ENCODE measurements at regions not wholly inside any gene's neighbourhood (a gene's known extent, or its start where the extent isn't known, plus 50 kb on each side); places are given as distances from the start of the nearest gene placed in this dataset.

DNA sequence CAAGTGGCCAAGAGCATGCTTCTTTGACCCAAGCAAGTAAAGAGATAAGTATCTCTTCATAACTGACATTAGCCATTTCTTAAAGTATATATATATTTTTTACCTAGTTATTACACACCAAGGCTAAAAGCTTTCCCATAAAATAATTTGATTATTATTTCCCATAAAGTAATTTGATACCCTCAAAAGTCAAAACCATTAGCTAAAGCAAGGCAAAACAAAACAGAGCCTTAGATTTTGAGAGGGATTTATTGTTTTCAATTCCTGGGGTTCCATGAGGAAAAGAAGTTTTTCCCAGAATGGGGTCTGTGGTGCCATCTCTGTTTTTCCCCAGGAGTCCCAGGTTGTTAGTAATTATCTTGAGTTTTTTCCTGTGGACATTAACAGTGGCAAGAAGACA is 125.5 kb upstream of the NUDT4 start:
- Histone ChIP-seq H3K27me3 (ENCODE audit: control insufficient read depth, insufficient read depth, low read length) (no peaks in the 10 kb centered on the region), H3K4me3 (ENCODE audit: low read length) (no peak overlapping the region), H3K4me1 (ENCODE audit: control insufficient read depth, insufficient read depth, low read length) (peaks cover 12% of the 10 kb centered on the region), H3K36me3 (ENCODE audit: insufficient read depth, low read length) (no peaks in the 10 kb centered on the region), H3K9ac (ENCODE audit: low read depth, low read length) (no peak overlapping the region), H3K9me3 (replicated peaks; ENCODE audit: low read length) (no peaks in the 10 kb centered on the region), H3K4me2 (ENCODE audit: low read length) (no peak overlapping the region)

DNA sequence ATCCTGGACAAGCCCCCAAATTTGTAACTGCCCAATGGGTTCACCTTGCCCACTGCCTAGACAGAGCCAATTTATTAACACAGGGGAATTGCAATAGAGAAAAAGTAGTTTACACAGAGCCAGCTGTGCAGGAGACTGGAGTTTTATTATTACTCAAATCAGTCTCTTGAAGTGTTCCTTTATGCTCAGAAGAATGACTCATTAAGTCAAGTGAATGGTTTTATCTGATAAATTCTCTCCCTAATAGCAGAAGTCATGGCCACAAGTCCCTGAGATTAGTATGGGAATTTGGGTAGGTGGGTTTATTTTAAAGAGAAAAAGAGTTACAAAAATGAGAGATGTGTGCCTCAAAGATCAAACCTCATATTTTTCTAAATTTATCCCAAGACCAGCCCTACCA is 122.8 kb upstream of the NUDT4 start:
- Histone ChIP-seq H3K4me1 (ENCODE audit: control insufficient read depth, insufficient read depth, low read length) (peaks cover 7% of the 10 kb centered on the region), H3K4me3 (ENCODE audit: low read length) (no peak overlapping the region), H3K9me3 (replicated peaks; ENCODE audit: low read length) (no peaks in the 10 kb centered on the region), H3K27me3 (ENCODE audit: control insufficient read depth, insufficient read depth, low read length) (no peaks in the 10 kb centered on the region), H3K36me3 (ENCODE audit: insufficient read depth, low read length) (no peaks in the 10 kb centered on the region), H3K4me2 (ENCODE audit: low read length) (no peak overlapping the region), H3K9ac (ENCODE audit: low read depth, low read length) (no peak overlapping the region)

DNA sequence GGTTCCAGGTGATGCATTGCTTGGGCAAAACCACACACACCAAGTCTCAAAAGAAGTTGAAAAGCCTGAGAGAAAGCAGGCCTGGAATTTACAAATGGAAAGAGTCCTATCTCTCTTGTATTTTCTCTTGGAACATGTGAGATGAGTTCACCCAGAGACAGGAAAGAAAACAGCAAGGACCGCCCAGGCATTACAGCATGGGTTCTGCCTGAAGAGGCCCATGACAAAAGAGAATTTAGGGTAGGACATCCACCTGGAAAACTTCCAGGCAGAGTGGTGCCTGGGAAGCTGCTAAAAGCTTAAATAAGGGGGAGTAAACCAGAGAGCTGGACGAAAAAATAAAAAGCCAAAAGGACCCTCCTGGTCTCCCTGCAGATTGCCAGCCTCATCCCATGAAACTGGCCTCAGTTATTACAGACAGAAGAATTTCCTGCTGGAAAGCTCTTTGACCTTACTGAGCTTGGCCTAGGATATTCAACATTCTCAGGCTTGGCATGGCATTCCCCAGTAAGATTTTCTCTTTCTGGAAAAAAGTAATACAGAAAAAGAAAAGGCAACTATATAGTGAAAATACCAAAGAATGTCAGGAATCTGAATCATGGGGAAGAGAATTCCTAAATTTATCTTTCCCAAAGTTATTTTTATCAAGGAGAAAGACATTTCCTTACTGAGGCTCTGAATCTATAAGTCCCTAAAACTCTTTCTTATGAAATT is 121.3 kb upstream of the NUDT4 start:
- no peaks in the 10 kb centered on the region for H3K9me3 ChIP-seq (replicated peaks; ENCODE audit: low read length)

DNA sequence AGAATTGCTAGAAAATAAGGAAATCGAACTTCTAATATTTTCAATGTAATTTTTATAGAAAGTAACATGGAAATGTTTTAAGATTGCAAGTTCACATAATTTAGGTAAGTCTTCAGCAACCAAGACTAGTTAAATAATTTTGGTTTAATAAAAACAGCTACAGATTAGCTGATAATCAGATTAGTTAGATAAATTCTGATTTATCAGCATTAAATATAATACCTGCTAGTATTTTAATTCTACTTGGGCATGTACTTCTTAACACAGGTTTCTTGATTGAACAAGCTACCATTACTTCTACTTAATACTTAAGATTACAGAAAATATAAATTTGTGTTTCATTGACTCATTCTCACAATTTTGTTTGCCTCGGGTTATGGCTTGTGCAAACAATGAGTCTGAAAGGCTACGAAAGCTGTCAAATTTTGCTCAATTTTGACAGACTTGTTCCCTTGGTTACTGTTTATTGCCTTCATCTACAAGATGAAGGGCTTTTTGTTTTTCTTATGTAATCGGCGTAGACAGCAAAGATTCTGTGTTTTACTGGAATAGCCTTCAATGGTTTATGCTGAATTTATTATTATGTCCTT is 116.1 kb upstream of the NUDT4 start:
- Histone ChIP-seq H3K9me3 (replicated peaks; ENCODE audit: low read length) (no peaks in the 10 kb centered on the region), H3K4me2 (ENCODE audit: low read length) (no peak overlapping the region), H3K36me3 (ENCODE audit: insufficient read depth, low read length) (no peaks in the 10 kb centered on the region), H3K4me3 (ENCODE audit: low read length) (no peak overlapping the region), H3K27me3 (ENCODE audit: control insufficient read depth, insufficient read depth, low read length) (no peaks in the 10 kb centered on the region), H3K4me1 (ENCODE audit: control insufficient read depth, insufficient read depth, low read length) (no peaks in the 10 kb centered on the region), H3K9ac (ENCODE audit: low read depth, low read length) (no peak overlapping the region)

More for the DNA sequence above, 121.3 kb upstream of the NUDT4 start:
- Histone ChIP-seq H3K36me3 (ENCODE audit: insufficient read depth, low read length) (no peaks in the 10 kb centered on the region), H3K9ac (ENCODE audit: low read depth, low read length) (no peak overlapping the region), H3K27me3 (ENCODE audit: control insufficient read depth, insufficient read depth, low read length) (no peaks in the 10 kb centered on the region), H3K4me3 (ENCODE audit: low read length) (no peak overlapping the region), H3K4me2 (ENCODE audit: low read length) (no peak overlapping the region), H3K4me1 (ENCODE audit: control insufficient read depth, insufficient read depth, low read length) (peaks cover 7% of the 10 kb centered on the region)

DNA sequence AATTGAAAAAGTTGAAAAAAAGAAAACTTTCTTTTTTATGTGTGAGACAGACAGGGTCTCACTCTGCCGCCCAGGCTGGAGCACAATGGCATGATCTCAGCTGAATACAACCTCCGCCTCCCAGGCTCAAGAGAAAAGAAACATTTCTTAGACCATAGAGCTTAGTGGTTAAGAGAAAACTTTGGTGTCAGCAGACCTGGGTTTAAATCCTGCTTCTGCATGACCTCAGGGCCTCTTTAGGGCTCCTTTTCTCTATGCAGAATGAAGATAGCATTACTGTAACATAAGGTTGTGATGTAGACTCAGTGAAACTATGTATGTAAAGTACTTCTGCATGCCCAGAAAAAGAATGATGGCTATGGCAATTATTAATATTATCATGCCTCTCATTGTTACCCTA is 104.7 kb upstream of the NUDT4 start:
- no peaks in the 10 kb centered on the region for H3K27me3 ChIP-seq (ENCODE audit: control insufficient read depth, insufficient read depth, low read length)
- no peak overlapping the region for H3K4me2 ChIP-seq (ENCODE audit: low read length)
- H3K9me3 ChIP-seq (replicated peaks; ENCODE audit: low read length): no peaks in the 10 kb centered on the region
- no peaks in the 10 kb centered on the region for H3K36me3 ChIP-seq (ENCODE audit: insufficient read depth, low read length)
- H3K4me1 ChIP-seq (ENCODE audit: control insufficient read depth, insufficient read depth, low read length): peaks cover 8% of the 10 kb centered on the region
- H3K4me3 ChIP-seq (ENCODE audit: low read length): no peak overlapping the region
- H3K9ac ChIP-seq (ENCODE audit: low read depth, low read length): no peak overlapping the region

DNA sequence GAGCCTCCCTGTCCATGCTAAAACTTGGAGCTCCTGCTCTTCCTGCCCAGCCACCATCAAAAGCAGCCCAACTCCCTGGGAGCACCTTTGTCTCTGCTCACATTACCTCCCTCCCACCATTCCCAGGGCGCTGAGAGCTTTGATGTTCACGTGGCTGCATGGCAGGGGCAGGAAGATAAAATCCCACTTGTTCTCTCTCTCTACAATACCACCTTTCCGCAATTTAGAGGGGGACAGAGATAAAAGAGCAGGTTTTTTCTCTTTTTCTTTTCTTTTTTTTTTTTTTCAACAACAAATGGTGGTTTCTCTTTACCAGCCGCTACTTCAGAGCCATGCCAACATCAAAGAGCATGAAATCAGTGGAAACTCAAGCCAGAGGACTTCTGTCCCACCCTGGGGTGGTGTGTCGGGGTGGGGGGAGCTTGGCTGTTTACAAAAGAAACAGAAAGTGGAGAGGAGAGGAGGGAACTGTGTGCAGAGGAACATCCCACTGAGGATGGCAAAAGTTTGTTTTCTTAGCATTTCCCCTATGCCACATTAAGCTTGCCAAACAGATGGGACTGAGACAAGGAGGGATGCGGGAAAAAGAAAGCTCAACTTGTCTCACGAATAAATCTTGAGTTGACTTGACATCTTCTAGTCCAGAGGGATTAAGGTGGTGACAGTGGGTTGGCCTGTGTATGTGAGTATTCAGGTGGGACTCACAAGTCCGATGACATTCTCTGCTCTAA is 103.7 kb upstream of the NUDT4 start:
- Histone ChIP-seq H3K36me3 (ENCODE audit: insufficient read depth, low read length) (no peaks in the 10 kb centered on the region), H3K9me3 (replicated peaks; ENCODE audit: low read length) (no peaks in the 10 kb centered on the region), H3K4me3 (ENCODE audit: low read length) (no peak overlapping the region), H3K4me1 (ENCODE audit: control insufficient read depth, insufficient read depth, low read length) (peaks cover 8% of the 10 kb centered on the region), H3K27me3 (ENCODE audit: control insufficient read depth, insufficient read depth, low read length) (no peaks in the 10 kb centered on the region), H3K4me2 (ENCODE audit: low read length) (peak overlapping the region; percentile 36), H3K9ac (ENCODE audit: low read depth, low read length) (no peak overlapping the region)

DNA sequence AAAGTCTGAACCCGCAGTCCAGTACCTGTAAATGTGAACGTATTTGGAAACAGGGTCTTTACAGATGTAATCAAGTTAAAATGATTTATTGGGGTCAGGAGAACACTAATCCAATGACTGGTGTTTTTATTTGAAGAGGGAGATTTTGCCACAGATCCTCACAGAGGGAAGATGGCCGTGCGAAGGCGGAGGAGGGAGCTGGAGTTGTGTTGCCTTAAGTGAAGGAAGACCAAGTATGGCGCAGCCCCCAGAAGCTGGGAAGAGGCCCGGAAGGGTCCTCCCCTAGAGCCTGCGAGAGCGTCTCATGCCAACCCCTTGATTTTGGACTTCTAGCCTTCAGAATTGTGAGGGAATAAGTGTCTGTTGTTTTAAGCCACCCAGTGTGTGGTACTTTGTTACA is 102.8 kb upstream of the NUDT4 start:
- Histone ChIP-seq H3K4me2 (ENCODE audit: low read length) (no peak overlapping the region), H3K36me3 (ENCODE audit: insufficient read depth, low read length) (no peaks in the 10 kb centered on the region), H3K27me3 (ENCODE audit: control insufficient read depth, insufficient read depth, low read length) (no peaks in the 10 kb centered on the region), H3K4me1 (ENCODE audit: control insufficient read depth, insufficient read depth, low read length) (peaks cover 8% of the 10 kb centered on the region), H3K4me3 (ENCODE audit: low read length) (no peak overlapping the region), H3K9me3 (replicated peaks; ENCODE audit: low read length) (no peaks in the 10 kb centered on the region), H3K9ac (ENCODE audit: low read depth, low read length) (no peak overlapping the region)

DNA sequence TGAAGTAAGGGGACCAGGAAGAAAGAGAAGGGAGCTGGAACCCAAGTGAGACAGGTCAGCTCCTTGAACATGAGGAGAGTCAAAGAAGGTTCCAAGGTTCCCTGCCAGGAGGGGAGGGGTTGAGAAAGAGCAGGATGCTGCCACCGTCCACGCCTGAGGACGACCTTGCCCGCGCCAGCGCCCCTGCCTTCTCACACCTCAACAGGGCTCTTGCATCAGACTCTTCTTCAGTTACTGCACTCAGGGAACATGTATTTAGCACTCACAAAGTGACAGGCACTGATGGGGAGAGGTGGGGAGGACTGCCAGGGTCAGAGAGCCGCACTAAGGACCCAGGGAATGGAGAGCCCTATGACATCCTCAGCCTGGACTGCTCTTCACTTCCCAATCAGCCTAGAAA is 102.1 kb upstream of the NUDT4 start:
- H3K4me2 ChIP-seq (ENCODE audit: low read length): no peak overlapping the region
- no peak overlapping the region for H3K9ac ChIP-seq (ENCODE audit: low read depth, low read length)

DNA sequence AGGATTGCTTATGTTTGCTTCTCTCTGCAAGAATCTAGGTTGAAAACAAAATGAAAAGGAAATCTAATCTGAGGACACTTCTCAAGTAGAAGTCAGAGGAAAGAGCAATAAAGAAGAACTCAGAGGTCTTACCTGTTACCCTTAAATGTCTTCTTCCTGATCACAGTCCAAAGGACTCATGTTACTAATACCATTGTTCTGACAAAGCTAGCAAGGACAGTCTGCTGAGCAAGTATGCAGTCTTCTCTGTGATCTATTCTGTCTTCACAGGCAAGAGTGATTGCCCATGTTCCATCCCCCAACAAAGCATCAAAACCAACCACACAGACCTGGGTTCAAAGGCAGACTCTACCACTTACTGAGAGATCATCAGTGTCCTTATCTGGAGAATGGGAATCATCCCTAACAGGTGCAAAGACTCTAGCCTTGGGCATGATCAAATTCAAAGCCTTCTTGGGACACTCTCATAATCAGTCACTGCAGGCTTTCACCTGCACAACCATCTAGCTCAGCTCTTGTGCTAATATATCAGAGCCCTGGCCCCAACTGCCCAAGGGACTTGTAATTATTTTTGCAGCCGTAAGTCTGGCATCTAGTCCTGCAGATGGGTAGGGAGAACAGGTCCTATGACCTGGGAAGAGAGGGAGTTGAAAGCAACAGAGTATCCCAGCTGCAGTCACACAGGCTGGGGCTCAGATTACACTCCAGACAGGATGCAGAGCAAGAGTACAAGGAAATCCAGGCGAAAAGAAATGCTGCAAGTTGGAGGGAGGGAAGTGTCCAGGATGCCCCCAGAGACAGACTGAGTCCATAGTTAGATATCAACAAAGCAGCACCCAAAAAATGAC is 97.9 kb upstream of the NUDT4 start:
- no peaks in the 10 kb centered on the region for H3K9me3 ChIP-seq (replicated peaks; ENCODE audit: low read length)
- no peaks in the 10 kb centered on the region for H3K27me3 ChIP-seq (ENCODE audit: control insufficient read depth, insufficient read depth, low read length)
- no peaks in the 10 kb centered on the region for H3K36me3 ChIP-seq (ENCODE audit: insufficient read depth, low read length)
- H3K9ac ChIP-seq (ENCODE audit: low read depth, low read length): no peak overlapping the region
- no peaks in the 10 kb centered on the region for H3K4me1 ChIP-seq (ENCODE audit: control insufficient read depth, insufficient read depth, low read length)
- H3K4me2 ChIP-seq (ENCODE audit: low read length): no peak overlapping the region
- H3K4me3 ChIP-seq (ENCODE audit: low read length): no peak overlapping the region

More for the DNA sequence above, 102.1 kb upstream of the NUDT4 start:
- Histone ChIP-seq H3K27me3 (ENCODE audit: control insufficient read depth, insufficient read depth, low read length) (no peaks in the 10 kb centered on the region), H3K9me3 (replicated peaks; ENCODE audit: low read length) (no peaks in the 10 kb centered on the region), H3K36me3 (ENCODE audit: insufficient read depth, low read length) (no peaks in the 10 kb centered on the region), H3K4me1 (ENCODE audit: control insufficient read depth, insufficient read depth, low read length) (peaks cover 8% of the 10 kb centered on the region), H3K4me3 (ENCODE audit: low read length) (no peak overlapping the region)

DNA sequence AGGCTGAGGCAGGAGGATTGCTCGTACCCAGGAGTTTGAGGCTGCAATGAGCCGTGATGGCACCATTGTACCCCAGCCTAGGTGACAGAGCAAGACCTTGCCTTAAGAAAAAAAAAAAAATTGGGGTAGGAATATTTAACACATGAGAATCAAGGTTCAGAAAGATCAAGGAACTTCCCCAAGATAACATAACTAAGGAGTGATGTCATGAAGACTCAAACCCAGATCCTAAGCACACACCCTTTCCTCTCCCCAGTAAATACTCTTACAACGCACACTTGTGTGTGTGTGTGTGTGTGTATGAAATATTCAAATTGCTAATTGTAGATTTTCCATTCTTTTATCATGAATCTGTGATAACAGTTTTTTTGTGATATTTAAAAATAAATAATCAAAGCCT is 90.6 kb upstream of the NUDT4 start:
- Histone ChIP-seq H3K9ac (ENCODE audit: low read depth, low read length) (no peak overlapping the region), H3K4me3 (ENCODE audit: low read length) (no peak overlapping the region), H3K4me1 (ENCODE audit: control insufficient read depth, insufficient read depth, low read length) (no peaks in the 10 kb centered on the region), H3K4me2 (ENCODE audit: low read length) (no peak overlapping the region), H3K36me3 (ENCODE audit: insufficient read depth, low read length) (no peaks in the 10 kb centered on the region), H3K9me3 (replicated peaks; ENCODE audit: low read length) (no peaks in the 10 kb centered on the region), H3K27me3 (ENCODE audit: control insufficient read depth, insufficient read depth, low read length) (no peaks in the 10 kb centered on the region)

DNA sequence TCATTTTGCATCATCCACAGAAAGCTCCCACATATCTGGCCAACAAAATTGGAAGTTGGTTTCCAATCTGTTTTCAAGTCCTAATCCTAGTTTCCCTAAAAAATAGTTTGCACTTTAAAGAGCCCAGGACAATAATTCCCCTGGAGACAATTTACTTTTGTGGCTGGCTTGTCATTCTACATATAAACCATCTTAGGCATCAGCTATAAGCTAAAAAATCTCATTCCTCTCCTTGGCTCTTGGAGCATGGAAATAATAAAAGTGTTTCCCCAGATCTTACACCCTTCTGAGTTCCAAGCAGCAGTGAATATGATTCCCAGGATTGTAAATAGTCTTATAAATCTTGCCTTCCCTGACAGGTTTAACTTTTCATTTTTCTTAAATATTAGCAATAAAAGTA is 89.1 kb upstream of the NUDT4 start:
- Histone ChIP-seq H3K4me1 (ENCODE audit: control insufficient read depth, insufficient read depth, low read length) (no peaks in the 10 kb centered on the region), H3K4me3 (ENCODE audit: low read length) (no peak overlapping the region), H3K9ac (ENCODE audit: low read depth, low read length) (no peak overlapping the region), H3K36me3 (ENCODE audit: insufficient read depth, low read length) (no peaks in the 10 kb centered on the region), H3K4me2 (ENCODE audit: low read length) (no peak overlapping the region), H3K27me3 (ENCODE audit: control insufficient read depth, insufficient read depth, low read length) (no peaks in the 10 kb centered on the region), H3K9me3 (replicated peaks; ENCODE audit: low read length) (no peaks in the 10 kb centered on the region)
